GM04504 (cell line): ENCODE measurements at regions not wholly inside any gene's neighbourhood (a gene's known extent, or its start where the extent isn't known, plus 50 kb on each side); places are given as distances from the start of the nearest gene placed in this dataset.

Experiments
- DNase-seq: peaks from one replicate; pipeline ENCODE4 v3.0.0-alpha.2; 2012; ENCODE audit warnings: low read depth

- no peak for DNase-seq
Observed at GRCh38 chr12:85352016-85352415, 72.0 kb downstream of the ALX1 start.

GRCh38 chr12:85356596-85357385, 76.8 kb downstream of the ALX1 start:
- DNase-seq: no peak

DNA sequence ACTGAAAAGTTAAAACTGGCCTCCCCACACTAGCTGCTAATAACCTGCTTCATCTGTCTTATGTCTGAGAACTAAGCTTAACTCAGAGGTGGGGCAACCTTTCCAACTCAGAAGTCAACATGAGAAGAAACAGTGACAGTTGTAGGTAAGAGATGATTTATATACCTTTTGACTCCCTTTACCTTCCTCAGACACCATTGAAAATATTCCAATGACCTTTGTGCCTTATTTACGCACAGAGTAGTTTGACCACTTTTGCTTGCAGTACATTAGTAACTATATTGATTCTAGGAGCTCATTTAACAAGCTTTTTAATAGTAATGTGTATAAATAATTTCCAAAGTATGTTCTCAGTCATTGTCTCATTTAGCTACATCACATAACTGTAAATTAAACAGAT, 77.6 kb downstream of the ALX1 start:
- DNase-seq: no peak

DNA sequence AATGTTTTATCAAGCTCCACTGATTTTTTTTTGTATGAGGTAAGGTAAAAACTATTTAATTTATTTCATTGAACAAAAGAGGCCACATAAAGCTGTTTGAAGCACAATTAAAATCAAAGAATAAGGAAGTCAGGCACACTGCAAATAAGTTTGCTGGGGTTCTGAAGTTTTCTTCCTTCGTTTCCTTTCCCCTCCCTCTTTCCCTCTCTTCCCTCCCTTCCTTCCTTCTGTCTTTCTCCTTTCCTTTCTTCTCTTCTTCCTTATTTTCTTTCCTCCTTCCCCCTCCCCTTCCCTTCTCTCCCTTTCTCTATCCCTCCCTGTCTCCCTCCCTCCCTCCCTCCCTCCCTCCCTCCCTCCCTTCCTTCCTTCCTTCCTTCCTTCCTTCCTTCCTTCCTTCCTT, 78.7 kb downstream of the ALX1 start:
- no peak for DNase-seq

- DNase-seq: no peak
Observed at GRCh38 chr12:85363382-85364190, 83.6 kb downstream of the ALX1 start.

DNA sequence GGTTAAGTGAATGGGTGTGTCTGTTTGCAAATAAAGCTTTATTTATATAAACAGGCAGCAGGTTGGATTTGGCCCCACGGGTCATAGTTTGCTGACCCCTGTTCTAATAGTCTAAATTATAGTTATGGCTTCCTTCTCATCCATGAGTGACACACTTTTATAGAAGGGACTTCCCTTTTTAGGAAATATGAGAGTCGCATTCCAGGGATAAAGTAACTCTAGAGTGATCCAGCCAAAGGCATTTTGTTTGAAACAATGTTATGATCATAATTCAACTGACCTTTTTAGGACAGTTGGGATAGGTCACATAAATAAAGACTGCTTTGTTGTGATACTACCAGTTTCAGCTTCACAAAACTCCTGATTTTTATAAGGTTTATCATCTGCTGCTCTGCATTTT, 87.9 kb downstream of the ALX1 start:
- DNase-seq: no peak

DNA sequence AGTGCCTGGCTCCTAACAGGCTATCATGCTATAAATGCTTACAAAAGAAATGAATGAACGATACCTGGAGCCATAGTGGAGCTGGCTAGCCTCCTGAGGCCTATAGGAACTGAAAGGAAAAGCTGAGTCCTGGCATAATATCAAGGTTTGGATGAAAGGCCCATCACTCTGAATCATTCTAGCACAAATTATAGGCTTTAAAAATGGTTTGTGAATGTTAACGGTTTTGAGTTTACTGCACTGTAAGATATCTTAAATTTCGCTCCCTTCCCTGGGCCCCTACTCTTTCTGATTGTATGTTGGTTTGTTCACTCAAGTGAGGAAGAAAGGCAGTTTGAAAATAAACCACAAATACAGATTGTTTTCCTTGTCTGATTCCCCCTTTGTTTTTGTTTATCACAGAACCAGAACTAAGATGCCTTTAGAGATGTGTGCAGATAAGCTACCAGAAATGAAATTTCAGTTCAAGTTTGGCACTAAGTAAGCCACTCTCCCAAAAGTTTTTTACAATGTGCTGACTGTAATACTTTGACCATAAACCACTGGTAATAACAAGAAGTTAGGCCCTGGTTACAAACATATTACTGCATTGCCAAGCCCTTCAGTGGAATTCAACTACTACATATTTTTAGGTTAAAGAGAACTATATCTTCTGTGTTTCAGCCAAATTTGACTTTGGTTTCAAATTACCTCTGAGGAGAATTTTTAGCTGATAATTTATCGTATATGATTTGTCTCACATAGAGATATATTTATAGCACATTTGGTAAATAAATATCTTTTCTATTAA, 89.5 kb downstream of the ALX1 start:
- DNase-seq: no peak

- DNase-seq: no peak
Observed at GRCh38 chr12:85373045-85373444, 93.0 kb downstream of the ALX1 start.

DNA sequence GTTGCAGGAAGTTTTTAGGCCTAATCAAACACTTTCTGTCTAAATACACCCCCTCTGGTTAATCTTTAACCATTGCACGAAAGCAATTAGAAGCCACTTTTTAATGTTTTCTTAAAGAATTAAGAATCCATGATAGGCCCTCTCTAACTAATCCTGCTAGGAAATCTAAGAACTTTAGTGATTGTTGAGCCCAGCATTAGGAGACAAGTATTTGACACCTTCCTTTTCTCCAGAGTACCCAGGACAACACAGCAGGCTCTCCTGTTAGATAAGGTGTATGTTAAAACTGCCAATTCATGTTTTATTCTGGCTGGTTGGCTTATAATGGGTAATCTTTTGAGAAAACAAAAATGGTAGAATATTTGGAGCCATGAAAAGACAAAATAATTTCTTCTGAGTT, 95.0 kb downstream of the ALX1 start:
- no peak for DNase-seq

DNA sequence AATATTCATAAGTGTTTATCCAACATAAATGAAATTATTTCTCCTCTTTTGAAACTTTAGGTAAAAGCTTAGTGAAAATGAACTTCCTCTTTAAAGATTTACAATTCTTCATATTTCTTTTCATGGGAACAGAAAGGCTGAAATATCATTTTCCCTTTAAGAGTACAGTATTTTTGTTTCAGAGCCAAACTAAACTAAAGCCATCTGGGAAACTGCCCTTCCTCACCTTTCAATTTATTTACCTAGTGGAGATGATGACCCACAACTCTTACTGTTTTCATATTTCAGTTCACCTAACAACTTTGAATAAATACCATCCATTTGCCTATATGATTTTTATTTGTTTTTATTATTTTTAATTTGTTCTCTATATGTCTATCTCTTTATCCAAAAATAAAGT, 105.4 kb downstream of the ALX1 start:
- no peak for DNase-seq

- no peak for DNase-seq
Observed at GRCh38 chr12:85390266-85390665, 110.2 kb downstream of the ALX1 start.

GRCh38 chr12:85392508-85392907, 112.5 kb downstream of the ALX1 start:
- no peak for DNase-seq

DNA sequence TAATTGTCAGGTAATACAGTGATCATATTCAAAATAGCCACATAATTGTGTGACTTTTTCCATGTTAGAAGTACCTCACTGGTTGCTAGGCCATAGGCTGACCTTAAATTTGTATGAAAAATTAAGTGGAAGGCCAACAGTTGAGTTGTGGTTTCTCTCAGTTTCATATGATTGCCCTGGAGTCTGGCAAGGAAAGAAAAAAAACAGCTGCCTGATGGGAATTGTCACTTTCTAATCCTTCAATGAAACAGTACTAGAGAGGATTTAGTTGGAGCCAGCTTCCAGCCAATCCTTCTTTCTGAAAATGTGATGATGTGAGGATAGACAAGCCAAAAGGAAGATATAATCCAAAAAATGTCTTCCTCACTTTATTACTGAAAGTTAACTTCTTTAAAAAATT, 113.6 kb downstream of the ALX1 start:
- DNase-seq: no peak

DNA sequence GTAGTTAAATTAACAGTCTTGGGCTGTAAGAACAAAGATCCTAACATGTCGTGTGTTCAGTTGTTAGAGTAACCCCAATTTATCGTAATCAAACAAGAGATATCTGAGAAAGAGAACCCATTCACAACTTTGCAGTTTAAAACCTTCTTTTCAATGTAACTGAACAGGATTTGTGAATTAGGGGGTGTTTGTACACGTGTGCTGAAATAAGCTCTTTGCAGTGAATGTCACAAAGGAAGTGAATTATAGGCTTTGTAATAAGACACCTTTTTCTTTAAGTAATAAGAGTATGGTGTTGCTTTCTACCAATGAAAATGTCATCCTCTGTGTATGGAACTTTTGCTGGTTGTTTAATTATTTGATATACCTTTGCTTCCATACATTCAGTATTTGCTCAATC, 114.0 kb downstream of the ALX1 start:
- no peak for DNase-seq

DNA sequence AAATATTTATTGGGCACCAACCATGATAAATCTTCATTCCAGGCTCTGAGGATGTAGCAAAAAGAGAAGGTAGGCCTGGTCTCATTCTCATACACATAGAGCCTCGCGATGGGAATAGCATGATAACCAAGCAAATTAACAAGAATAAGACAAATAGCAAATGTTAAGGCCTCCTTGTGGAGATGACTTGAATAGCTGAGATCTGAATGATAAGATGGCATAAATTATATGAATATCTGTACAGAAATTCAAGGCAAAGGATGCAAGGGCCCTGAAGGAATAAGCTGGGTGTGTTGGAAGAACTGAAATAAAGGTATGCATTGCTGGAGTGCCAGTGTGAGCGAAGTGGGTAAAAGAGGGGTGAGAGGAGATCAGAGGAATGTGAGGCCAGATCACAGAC, 114.8 kb downstream of the ALX1 start:
- DNase-seq: no peak

DNA sequence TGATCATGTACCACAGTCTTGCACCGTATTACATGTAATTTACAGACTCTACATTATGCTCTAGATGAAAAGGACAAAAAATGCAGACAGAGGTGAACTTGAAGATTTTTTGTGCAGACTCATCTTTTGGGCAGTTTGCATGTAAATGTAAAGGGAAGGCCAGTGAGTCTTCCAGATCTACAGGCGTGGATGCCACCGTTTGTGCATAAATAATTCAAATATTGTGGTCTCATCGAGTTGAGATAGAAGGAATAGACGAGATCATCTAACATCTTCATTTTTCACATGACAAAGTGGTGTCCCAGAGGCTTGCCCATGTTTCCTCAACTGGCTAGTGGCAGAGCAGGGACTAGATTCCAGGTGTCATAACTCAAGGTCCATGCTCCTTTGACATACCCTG, 125.2 kb downstream of the ALX1 start:
- no peak for DNase-seq

GRCh38 chr12:85405781-85406522, 125.9 kb downstream of the ALX1 start:
- DNase-seq: peak; percentile 59

- DNase-seq: no peak
Observed at GRCh38 chr12:85413266-85413665, 133.2 kb downstream of the ALX1 start.

- DNase-seq: no peak
Observed at GRCh38 chr12:85422762-85423161, 142.7 kb downstream of the ALX1 start.

DNA sequence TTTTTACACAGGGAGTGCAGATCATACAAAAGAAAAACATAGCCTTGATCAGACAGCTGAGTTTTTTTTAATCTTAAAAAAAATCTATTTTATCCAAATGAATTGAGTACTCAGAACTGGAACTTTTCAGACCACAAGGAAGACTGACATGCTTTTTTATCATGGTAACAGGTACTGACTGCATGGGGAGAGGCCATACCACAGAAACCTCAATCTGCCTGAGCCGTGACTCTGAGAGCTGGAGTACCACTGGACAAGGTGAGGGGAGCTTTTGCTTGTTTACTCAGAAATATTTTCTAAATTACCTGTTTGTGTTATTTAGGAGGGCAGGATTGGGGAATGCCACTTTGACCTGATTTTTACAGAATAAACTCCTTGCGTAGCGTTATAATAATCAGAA, 143.9 kb downstream of the ALX1 start:
- no peak for DNase-seq

DNA sequence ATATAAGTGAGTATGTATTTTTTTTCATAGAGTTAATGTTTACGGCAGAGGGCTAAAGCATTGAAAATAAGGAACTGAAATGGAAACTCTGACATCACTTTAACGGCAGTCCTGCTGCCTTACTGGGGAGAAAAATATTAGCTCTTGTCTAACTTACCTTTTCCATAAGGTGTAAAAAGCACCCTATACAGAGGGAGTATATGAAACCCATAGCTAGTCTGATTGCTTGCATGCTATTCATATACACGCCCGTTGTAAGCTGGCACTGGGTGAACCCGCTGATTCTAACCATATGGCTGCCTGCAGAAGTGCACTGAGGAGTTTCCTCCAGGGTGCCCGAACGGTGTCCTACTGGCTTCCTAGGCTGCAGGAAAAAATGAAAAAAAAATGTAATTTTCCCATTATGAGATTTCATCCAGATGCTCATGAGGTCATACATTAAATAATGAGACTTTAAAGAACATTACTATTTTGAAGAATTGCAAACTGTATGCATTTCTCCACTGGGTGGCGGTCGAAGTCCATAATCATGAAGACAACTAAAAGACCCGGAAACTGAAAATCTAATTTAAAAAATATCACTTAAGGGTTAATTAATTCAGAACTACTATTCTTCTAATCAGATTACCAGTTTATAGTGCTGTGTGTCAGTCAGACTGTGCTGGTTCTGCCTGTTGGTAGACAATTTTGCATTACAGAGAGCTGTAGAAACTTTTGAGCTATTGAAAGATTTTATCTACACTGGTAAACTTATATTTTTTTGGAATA, 144.7 kb downstream of the ALX1 start:
- DNase-seq: no peak

GRCh38 chr12:85425349-85425612, 145.3 kb downstream of the ALX1 start:
- no peak for DNase-seq
